NCI-H69 (cell line): ENCODE measurements at regions not wholly inside any gene's neighbourhood (a gene's known extent, or its start where the extent isn't known, plus 50 kb on each side); places are given as distances from the start of the nearest gene placed in this dataset.

Experiments
- DNase-seq: peaks from one replicate; lab custom pipeline; 2025; lab: John Stamatoyannopoulos, UW

- no peak for DNase-seq
Measured at GRCh38 chr5:35430381-35431162, 187.1 kb upstream of the SPEF2 start.

DNA sequence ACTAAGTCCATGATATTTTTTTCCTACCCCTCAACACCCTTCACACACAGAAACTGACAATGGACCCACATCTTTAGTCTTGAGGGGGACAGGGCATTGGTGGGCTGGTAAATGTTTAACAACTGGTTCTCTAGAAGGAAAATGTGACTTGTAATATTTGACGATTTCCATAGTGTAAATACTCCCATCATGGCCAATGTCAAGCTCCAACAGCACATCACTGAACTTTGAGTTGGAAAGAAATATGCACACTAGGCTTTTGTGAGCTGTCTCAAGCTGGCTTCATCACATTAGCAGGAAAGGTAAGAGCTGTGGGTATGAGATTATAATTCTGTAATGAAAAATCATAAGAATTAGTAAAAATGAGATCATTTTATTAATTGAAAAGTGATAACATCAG, 189.9 kb upstream of the PRLR start:
- DNase-seq, result no peak

DNA sequence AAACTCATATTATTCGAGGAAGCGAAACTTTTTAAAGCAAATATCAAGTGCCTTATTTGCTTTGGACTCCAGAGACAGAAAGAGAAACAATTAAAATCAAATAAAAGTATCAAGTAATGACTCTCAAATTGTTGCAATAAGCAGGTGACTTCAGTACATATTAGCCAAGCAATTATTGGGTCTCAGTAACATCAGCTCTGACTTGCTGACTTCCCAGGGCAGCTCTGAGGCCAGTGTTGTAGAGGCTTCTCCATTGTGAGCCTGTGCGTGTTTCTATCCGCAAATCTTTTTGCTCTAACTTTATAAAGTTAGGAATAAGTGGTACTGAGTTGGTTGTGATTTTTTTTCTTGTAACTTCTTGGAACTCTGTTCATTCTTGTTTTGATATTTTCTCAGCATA, 186.8 kb upstream of the PRLR start:
- no peak for DNase-seq

DNA sequence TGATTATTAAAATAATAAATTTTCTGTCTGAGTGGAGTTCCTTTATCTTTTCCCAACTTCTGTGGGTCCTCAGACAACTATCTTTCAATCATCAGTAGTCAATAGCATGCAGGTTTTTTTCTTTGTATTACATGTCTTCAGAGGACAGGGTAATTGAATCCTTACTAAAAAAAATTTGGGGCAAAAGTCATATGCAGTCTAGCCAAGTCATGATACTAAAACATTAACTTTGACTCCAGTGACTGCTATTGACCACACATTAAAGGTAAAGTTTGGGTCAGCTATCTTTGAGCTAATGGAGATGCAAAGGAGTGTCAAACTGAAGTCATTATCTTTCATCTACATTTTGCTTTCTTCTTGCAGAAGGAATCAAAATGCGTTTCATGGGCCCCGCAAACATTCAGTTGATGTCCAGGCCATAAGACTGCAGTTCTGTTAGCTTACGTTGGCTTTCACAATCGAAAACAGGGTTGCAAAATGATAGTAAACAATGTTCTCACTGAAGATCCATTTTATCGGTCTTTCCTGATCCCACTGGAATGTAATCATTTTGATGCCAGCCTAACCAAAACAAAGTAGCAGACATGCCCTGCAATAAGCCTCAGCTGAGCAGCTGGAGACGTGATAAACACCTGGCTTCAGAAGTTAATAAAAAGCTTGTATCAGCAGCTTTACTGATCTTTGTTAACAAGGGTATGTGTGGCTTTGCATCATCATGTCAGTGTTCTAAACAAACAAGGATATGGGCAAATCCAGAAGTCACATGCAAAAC, 186.1 kb upstream of the PRLR start:
- no peak for DNase-seq

- DNase-seq, result no peak
Measured at GRCh38 chr5:35415309-35415708, 185.0 kb upstream of the PRLR start.

GRCh38 chr5:35409361-35409760, 179.1 kb upstream of the PRLR start:
- no peak for DNase-seq

DNA sequence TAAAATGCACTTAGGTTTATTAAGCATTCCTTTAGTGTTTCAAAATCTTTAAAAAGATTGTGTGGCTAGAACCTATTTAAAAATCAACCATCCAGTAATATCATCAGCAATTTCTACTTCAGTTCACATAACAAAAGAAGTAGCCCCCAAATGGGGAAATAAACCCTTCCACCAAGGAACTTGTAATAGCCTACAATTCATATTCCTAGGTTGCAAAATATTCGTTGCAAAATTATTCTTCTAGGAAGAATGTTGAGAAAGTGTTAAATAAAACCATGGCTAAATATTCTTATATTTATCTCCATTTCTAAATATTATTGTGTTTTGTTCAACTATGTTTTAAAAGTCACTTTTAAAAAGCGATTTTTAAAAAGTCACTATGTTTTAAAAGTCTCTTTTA, 177.9 kb upstream of the PRLR start:
- no peak for DNase-seq

DNA sequence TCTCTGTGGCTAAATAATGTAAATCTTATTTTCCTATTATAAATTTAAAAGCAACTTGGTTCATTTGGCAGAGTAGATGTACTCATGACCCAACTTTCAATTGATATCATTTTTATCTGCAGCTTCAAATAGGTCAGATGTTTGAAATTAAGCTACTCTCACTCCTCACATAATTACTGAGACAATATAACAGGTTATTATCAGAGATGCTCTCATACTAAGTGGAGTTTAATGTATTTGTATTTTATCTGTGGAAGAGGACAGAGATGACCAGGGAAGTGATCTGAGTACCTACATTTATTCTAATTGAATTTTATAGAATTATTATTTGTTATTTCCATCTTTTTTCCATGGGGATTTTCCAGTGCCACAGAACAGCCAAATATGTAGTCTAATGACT, 177.4 kb upstream of the PRLR start:
- DNase-seq, result no peak

- DNase-seq, result no peak
Measured at GRCh38 chr5:35405938-35406337, 175.7 kb upstream of the PRLR start.

DNA sequence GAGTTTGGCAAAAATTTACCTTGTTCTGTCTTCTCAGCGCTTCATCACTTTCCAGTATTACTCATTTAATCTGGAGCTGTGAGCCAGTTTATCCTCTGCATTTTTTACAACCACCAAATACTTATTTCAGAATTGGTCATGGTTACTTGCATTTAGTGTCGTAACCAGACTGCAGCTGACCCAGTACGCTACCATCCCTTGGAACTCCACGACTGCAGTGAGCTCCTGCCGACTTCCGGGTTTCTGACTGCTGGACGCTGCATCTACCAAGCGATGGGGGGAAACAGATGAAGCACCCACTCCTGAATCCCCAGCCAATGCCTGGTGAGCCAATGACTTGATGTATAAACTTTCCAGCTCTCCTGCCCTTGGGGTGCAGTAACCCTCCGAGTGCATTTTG, 174.4 kb upstream of the PRLR start:
- no peak for DNase-seq

- no peak for DNase-seq
Measured at GRCh38 chr5:35393901-35394300, 163.6 kb upstream of the PRLR start.

- DNase-seq, result no peak
Measured at GRCh38 chr5:35384658-35385057, 154.4 kb upstream of the PRLR start.

GRCh38 chr5:35383041-35383440, 152.8 kb upstream of the PRLR start:
- no peak for DNase-seq

GRCh38 chr5:35377653-35378052, 147.4 kb upstream of the PRLR start:
- DNase-seq, result no peak

- DNase-seq, result peak; percentile 8
Measured at GRCh38 chr5:35374584-35374983, 144.3 kb upstream of the PRLR start.

GRCh38 chr5:35373249-35373648, 143.0 kb upstream of the PRLR start:
- no peak for DNase-seq

- no peak for DNase-seq
Measured at GRCh38 chr5:35372482-35372881, 142.2 kb upstream of the PRLR start.

- DNase-seq, result peak; percentile 37
Measured at GRCh38 chr5:35371951-35372426, 141.7 kb upstream of the PRLR start.

DNA sequence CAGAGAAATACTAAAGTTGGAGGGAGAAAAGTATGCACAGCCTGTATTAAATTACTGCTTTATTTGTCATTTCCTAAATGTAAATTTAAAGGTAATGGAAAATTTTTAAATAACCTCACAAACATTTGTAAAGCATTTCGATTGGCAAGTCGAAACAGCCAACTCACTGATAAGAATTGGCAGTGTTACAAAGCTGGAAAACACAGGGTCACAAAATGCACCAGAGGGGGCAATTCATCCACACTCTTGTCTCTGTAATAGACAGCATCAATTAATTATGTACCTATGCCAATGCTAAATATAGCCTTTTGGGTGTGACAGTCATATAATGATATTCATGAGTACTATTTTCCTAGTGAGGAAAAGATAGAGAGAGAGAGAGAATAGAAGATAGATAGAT, 140.6 kb upstream of the PRLR start:
- DNase-seq, result no peak

DNA sequence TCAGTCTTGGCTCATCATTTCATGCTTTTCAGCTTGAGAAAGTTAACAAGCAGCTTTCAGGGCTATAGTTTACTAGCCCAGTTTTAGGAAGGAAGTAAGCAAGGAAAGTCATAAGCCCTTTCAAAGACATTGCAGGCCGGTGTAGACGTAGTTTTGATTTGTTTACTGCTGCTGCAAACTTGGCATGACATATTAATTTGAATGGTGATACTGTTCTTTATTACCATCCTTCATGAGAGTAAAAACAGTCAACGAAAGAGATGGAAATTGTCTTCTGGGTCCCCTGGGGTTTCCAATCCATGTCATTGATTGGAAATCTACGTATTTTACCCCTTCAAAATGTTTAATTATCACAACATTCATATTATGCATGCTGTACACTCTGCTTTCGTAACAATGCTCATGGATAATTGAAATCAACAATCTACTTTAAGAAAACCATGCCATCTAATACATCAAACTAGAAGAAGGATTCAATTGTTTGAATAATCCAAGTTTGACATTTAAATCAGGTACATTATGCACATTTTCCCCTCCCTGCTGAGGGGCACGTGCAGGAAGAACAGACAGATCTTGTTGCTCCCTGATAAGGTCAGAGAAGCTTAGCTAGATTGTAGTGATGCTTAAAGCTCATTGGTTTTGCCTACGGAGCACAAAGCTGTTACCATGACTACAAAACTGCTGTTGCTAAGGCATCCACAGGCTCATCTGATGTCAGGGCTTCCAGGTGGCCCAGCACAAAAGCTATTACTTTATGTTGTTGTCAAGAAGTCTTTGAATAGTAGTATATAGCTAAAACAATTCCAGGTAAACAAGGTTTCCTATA, 139.9 kb upstream of the PRLR start:
- peak; percentile 67 for DNase-seq

GRCh38 chr5:35367526-35367925, 137.2 kb upstream of the PRLR start:
- DNase-seq, result no peak

DNA sequence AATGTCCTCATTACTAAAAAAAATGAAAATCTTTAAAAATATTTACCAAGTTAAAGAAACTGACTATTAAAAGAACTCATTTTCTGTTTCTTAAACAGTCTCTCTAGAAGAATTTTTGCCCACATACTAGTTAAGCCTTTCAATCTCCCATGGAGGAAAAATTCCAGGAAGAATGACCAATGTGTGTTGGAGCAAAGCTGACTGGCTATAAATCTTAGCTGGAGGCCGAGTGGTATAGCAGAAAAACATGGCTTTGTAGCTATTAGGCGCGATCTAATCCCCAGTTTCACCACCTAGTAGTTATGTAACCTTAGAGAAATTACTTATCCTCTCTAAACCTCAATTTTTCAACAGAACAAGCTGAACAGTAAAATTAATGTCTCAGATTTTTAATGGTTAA, 135.5 kb upstream of the PRLR start:
- no peak for DNase-seq

DNA sequence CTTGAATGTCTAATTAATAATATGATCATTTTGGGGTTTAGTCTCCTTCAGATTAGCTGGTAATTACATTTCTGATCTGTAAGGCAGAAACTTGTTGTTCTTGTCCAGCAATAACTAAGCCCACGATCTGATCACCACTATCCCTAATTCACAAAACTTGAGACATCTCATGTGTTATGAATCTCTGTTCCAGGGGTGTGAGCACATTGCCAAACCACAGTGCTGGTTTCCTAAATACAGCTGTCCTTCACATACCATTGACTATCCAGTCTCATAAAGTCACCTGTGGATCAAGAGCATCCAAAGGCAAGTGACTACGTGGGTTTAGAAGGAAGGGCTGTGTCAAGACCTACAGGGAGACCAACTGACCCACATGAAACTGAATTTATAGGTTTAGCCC, 134.1 kb upstream of the PRLR start:
- no peak for DNase-seq
